GM12878 (cell line): ENCODE measurements at regions not wholly inside any gene's neighbourhood (a gene's known extent, or its start where the extent isn't known, plus 50 kb on each side); places are given as distances from the start of the nearest gene placed in this dataset.

ENCODE experiments used
- ATAC-seq: fragments of 200-7000 bp; cut with Tn5 transposase; 3 replicates; pipeline ENCODE4 v1.9.1; 2020; ENCODE audit warnings: mild to moderate bottlenecking, moderate library complexity
- BruUV-seq: library from RNA; stranded (reverse); fragments of 400-500 nt; replicated peaks from 2 replicates; lab custom pipeline; 2021; lab: Mats Ljungman, UMichigan
- CTCF ChIA-PET: fragments of 300-600 bp; sonication (Branson Sonifier 250); formaldehyde crosslinking; extraction: SDS; loops from one replicate; lab custom pipeline; 2021; ENCODE audit warnings: inconsistent platforms; lab: Yijun Ruan, JAX
- POLR2A ChIA-PET: fragments of 350-600 bp; formaldehyde crosslinking; extraction: SDS; loops from one replicate; lab custom pipeline; 2021; ENCODE audit warnings: inconsistent platforms; lab: Charles Lee
- RAD21 ChIA-PET: fragments of 300-600 bp; sonication (Branson Sonifier 250); formaldehyde crosslinking; loops from one replicate; lab custom pipeline; 2023; ENCODE audit warnings: antibody characterized with exemption; ENCODE audit not compliant: unreplicated experiment; lab: Charles Lee
- SMC1A ChIA-PET: fragments of 300-600 bp; sonication (Branson Sonifier 250); formaldehyde crosslinking; loops from one replicate; lab custom pipeline; 2023; ENCODE audit not compliant: unreplicated experiment, uncharacterized antibody; lab: Charles Lee
- DNase-seq: peaks from one replicate; pipeline ENCODE4 v3.0.0-alpha.2; 2011; ENCODE audit warnings: low read depth, low spot score
- FAIRE-seq: peaks from 3 replicates; lab custom pipeline; 2011; peaks lifted over from hg19 to GRCh38; lab: Jason Lieb, UNC
- H2AFZ ChIP-seq: 2 replicates; pipeline ENCODE4 v1.6.0; 2011; ENCODE audit warnings: low read depth, low read length, control low read depth; ENCODE audit not compliant: control insufficient read depth
- H3K27ac ChIP-seq: 2 replicates; pipeline ENCODE4 v1.5.1; 2011; ENCODE audit warnings: control low read depth; ENCODE audit not compliant: control insufficient read depth, insufficient read depth
- H3K27me3 ChIP-seq, 2 experiments: replicated peaks in 1 of 2; 2 replicates each; pipeline versions ENCODE4 v1.6.0 to v1.6.1; 2011; ENCODE audit warnings: low read length in 1 of 2; ENCODE audit not compliant: control insufficient read depth in 2 of 2, insufficient read depth in 2 of 2
- H3K36me3 ChIP-seq, 2 experiments: 2 replicates each; pipeline ENCODE4 v1.5.1; 2011; ENCODE audit warnings: low read length in 1 of 2; ENCODE audit not compliant: control insufficient read depth in 2 of 2, insufficient read depth in 2 of 2
- H3K4me1 ChIP-seq: 2 replicates; pipeline ENCODE4 v1.6.1; 2011; ENCODE audit warnings: mild to moderate bottlenecking, low read length, moderate library complexity, mixed read lengths; ENCODE audit not compliant: control insufficient read depth, insufficient read depth
- H3K4me2 ChIP-seq: 2 replicates; pipeline ENCODE4 v1.6.0; 2011; ENCODE audit warnings: control low read depth; ENCODE audit not compliant: control insufficient read depth, insufficient read depth
- H3K4me3 ChIP-seq: fragments of 200-600 bp; sonication (generic); 2 replicates; pipeline ENCODE4 v1.5.1; 2016
- H3K79me2 ChIP-seq: 2 replicates; pipeline ENCODE4 v1.6.0; 2011; ENCODE audit warnings: low read length; ENCODE audit not compliant: control insufficient read depth, insufficient read depth
- H3K9ac ChIP-seq: 2 replicates; pipeline ENCODE4 v1.8.0; 2011; ENCODE audit warnings: low read length, control low read depth, mixed read lengths; ENCODE audit not compliant: control insufficient read depth, insufficient read depth
- H3K9me3 ChIP-seq: replicated peaks from 3 replicates; pipeline ENCODE4 v1.5.1; 2011; ENCODE audit warnings: mild to moderate bottlenecking, low read length; ENCODE audit not compliant: control insufficient read depth, insufficient read depth
- H4K20me1 ChIP-seq: 2 replicates; pipeline ENCODE4 v1.6.0; 2011; ENCODE audit not compliant: control insufficient read depth, insufficient read depth
- CREB1 ChIP-seq: IDR thresholded peaks from 2 replicates; pipeline ENCODE4 v1.6.1; 2012; ENCODE audit warnings: low read depth, mild to moderate bottlenecking, inconsistent platforms
- E2F4 ChIP-seq: IDR thresholded peaks from 2 replicates; pipeline ENCODE4 v1.6.1; 2012; ENCODE audit warnings: low read depth, low read length, improper control_type of control experiment
- E2F8 ChIP-seq: fragments of 450-650 bp; IDR thresholded peaks from 2 replicates; pipeline ENCODE4 v1.6.1; 2018; ENCODE audit warnings: mild to moderate bottlenecking, low read depth, moderate library complexity; ENCODE audit not compliant: partially characterized antibody
- ETV6 ChIP-seq, 2 experiments: fragments of 450-650 bp in 1 of 2; IDR thresholded peaks in 1 of 2; conservative IDR thresholded peaks in 1 of 2; 2 replicates each; pipeline ENCODE4 v1.6.1; 2014; ENCODE audit warnings: antibody characterized with exemption in 1 of 2, borderline replicate concordance in 1 of 2, low read depth in 1 of 2, mild to moderate bottlenecking in 1 of 2, moderate library complexity in 1 of 2
- HSF1 ChIP-seq: fragments of 150-350 bp; IDR thresholded peaks from 2 replicates; pipeline ENCODE4 v1.6.1; 2014; ENCODE audit warnings: mild to moderate bottlenecking, low read depth, low read length
- IKZF2 ChIP-seq, 2 experiments: fragments of 450-650 bp; IDR thresholded peaks; 2 replicates each; pipeline ENCODE4 v1.6.1; 2017; ENCODE audit warnings: mild to moderate bottlenecking in 2 of 2, moderate library complexity in 2 of 2
- NFYB ChIP-seq: IDR thresholded peaks from 2 replicates; pipeline ENCODE4 v1.6.1; 2011; ENCODE audit warnings: low read depth, mild to moderate bottlenecking, low read length, improper control_type of control experiment, moderate library complexity; ENCODE audit not compliant: insufficient read depth
- NR2F1 ChIP-seq: fragments of 450-650 bp; conservative IDR thresholded peaks from 2 replicates; pipeline ENCODE4 v1.6.1; 2017; ENCODE audit warnings: mild to moderate bottlenecking
- POLR2A ChIP-seq: IDR thresholded peaks from 2 replicates; pipeline ENCODE4 v1.6.1; 2011; ENCODE audit warnings: low read depth, mild to moderate bottlenecking, low read length
- POLR2AphosphoS5 ChIP-seq: IDR thresholded peaks from 2 replicates; pipeline ENCODE4 v1.6.1; 2011; ENCODE audit warnings: mild to moderate bottlenecking, low read length, inconsistent platforms
- POU2F2 ChIP-seq: IDR thresholded peaks from 3 replicates; pipeline ENCODE4 v1.6.1; 2011; ENCODE audit warnings: low read depth, mild to moderate bottlenecking, low read length, borderline replicate concordance
- RAD21 ChIP-seq: IDR thresholded peaks from 2 replicates; pipeline ENCODE4 v1.6.1; 2011; ENCODE audit warnings: mild to moderate bottlenecking, low read depth, low read length, moderate library complexity; ENCODE audit not compliant: insufficient read depth
- SMARCA5 ChIP-seq: fragments of 450-650 bp; IDR thresholded peaks from 2 replicates; pipeline ENCODE4 v1.6.1; 2017; ENCODE audit warnings: mild to moderate bottlenecking
- TBL1XR1 ChIP-seq: IDR thresholded peaks from 2 replicates; pipeline ENCODE4 v1.6.1; 2012; ENCODE audit warnings: low read depth, low read length, improper control_type of control experiment
- ZNF622 ChIP-seq: fragments of 450-650 bp; IDR thresholded peaks from 2 replicates; pipeline ENCODE4 v1.6.1; 2017; ENCODE audit warnings: mild to moderate bottlenecking, inconsistent platforms
- WGBS: methylation state at CpG from one replicate; pipeline ENCODE4 v1.1.6; 2016; ENCODE audit warnings: low lambda C conversion rate; ENCODE audit not compliant: insufficient replicate concordance, insufficient coverage; ENCODE audit errors: missing lambda C conversion rate; 5-methylcytosine and 5-hydroxymethylcytosine counted together
- in situ Hi-C: fragments of 300-500 bp; cut with MboI; formaldehyde crosslinking; loops from 9 replicates; pipeline ENCODE4 v1.14.3; 2018; ENCODE audit warnings: mixed read lengths
- intact Hi-C: fragments of 100-400 bp; cut with micrococcal nuclease; formaldehyde crosslinking; loops from one replicate; pipeline ENCODE4 v1.14.2; 2022; ENCODE audit not compliant: unreplicated experiment

- TF ChIP-seq E2F8, result no peak
- TF ChIP-seq, all 136 proteins: peak for 0
Measured at GRCh38 chr11:95638501-95638900, 151.1 kb downstream of the FAM76B start (continued).

GRCh38 chr11:95625164-95625900 is 164.2 kb downstream of the FAM76B start:
- Histone ChIP-seq H3K9ac (no peak overlapping the region), H3K27ac (no peak overlapping the region), H3K9me3 (no peaks in the 10 kb centered on the region), H4K20me1 (no peaks in the 10 kb centered on the region), H3K4me2 (no peak overlapping the region), H3K4me3 (no peak overlapping the region), H3K79me2 (no peaks in the 10 kb centered on the region), H3K27me3 (no peaks in the 10 kb centered on the region), H2AFZ (no peak overlapping the region), H3K36me3 (no peaks in the 10 kb centered on the region), H3K4me1 (no peaks in the 10 kb centered on the region)
- no peak for FAIRE-seq
- POLR2A ChIA-PET, result no interaction called here
- TF ChIP-seq CREB1 (no peak), E2F4 (no peak), HSF1 (no peak), ETV6 (conservative IDR thresholded peaks at IDR 0.05 in 1 of 2, IDR thresholded peaks at IDR 0.05 in 1 of 2; ENCODE audit: borderline replicate concordance in 1 of 2, low read depth in 1 of 2) (no peak), RAD21 (no peak), SMARCA5 (no peak), POLR2AphosphoS5 (no peak), NR2F1 (no peak), POU2F2 (no peak), IKZF2 (IDR thresholded peaks at IDR 0.05) (no peak), NFYB (no peak), TBL1XR1 (no peak), ZNF622 (no peak), POLR2A (no peak)
- SMC1A ChIA-PET, result no interaction called here
- ATAC-seq, result no peak
- no TSS peak for BruUV-seq
- no peak for DNase-seq
- intact Hi-C loops, result no loop called here
- CTCF ChIA-PET, result no interaction called here
- in situ Hi-C loops, result no loop called here
- RAD21 ChIA-PET, result no interaction called here
- 40% methylated on average over 7 of the region's 7 CpGs for WGBS
